Stomach (tissue), 4 donors: ENCODE measurements at regions not wholly inside any gene's neighbourhood (a gene's known extent, or its start where the extent isn't known, plus 50 kb on each side); places are given as distances from the start of the nearest gene placed in this dataset.

Experiments used
- CTCF ChIP-seq, 7 experiments: fragments of 450-650 bp in 4 of 7; fragments of 200-600 bp in 3 of 7; sonication (generic) in 3 of 7; IDR thresholded peaks; one replicate each; pipeline ENCODE4 v1.5.1; 2016 to 2019; ENCODE audit warnings: antibody characterized with exemption in 7 of 7, control low read depth in 2 of 7, mild to moderate bottlenecking in 1 of 7
- POLR2A ChIP-seq, 4 donors: fragments of 450-650 bp; IDR thresholded peaks; one replicate each; pipeline ENCODE4 v1.6.1; 2016; ENCODE audit warnings: antibody characterized with exemption in 4 of 4, control low read depth in 2 of 4, mild to moderate bottlenecking in 1 of 4, moderate library complexity in 1 of 4
- POLR2AphosphoS5 ChIP-seq, 3 donors: sonication (generic); formaldehyde crosslinking; IDR thresholded peaks; one replicate each; pipeline ENCODE4 v1.6.1; 2016; ENCODE audit warnings: antibody characterized with exemption in 3 of 3

GRCh38 chr11:27187848-27188621 lies 147.4 kb downstream of the BBOX1 start:
- TF ChIP-seq CTCF (IDR thresholded peaks at IDR 0.05) (no peak), POLR2A (IDR thresholded peaks at IDR 0.05) (no peak), POLR2AphosphoS5 (IDR thresholded peaks at IDR 0.05) (peak in 1 of 3 donors; percentile 24)
